ENCODE measurements at regions not wholly inside any gene's neighbourhood (a gene's known extent, or its start where the extent isn't known, plus 50 kb on each side); places are given as distances from the start of the nearest gene placed in this dataset.

DNA sequence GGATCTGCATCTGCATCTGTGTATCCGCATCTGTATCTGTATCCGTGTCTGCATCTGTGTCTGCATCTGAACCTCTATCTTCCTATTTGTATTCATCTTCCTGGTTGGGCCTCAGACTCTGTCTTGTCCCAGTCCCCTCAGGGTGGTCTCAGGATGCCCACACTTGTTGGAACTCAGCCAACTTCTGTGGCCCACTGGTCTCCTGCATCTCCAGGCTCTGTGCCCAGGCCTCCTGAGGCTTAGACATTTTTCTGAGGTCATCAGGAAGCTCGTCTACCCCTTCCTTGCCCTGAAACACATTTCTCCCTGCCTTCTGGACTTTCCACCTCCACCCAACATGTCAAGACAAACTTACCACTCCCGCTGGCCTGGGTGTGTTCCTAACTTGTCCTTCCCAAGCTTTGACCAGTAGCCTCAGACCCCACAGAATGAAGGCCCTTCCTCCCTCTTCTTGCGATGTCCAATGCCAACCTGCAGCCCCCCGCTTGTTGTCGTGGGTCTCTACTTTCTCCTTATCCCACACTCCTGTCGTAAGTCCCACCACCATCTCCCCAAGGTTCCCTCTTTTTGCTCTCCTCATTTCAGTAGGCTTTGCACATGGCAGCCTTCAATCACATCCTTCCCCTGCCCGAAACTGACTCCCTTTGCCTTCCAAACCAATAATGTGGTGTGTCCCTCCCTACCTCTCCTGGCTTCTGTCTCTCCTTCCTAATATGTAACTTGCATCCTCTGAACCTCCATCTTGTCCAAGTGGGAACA lies 176.5 kb downstream of the DLL1 start:
- DNase-seq (ENCODE audit: low spot score), result no peak

DNA sequence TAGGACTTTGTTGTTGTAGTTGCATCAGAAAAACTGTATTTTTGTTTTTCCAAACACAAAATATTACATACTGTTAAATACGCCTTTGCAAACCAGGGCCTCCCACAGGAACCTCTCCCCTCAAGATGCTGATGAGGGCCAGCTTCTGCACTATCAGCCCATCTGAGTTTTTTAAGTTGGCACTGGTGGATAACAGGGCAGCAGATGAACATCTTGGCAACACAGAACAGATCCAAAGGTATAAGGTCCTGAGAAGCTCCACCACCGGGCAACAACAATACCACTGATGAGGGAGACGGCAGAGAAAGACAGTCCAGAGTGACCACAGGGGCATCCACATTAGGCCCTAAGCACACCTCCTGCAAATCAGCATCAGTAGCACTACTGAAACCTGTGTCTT lies 177.7 kb downstream of the DLL1 start:
- no peak for DNase-seq (ENCODE audit: low spot score)

DNA sequence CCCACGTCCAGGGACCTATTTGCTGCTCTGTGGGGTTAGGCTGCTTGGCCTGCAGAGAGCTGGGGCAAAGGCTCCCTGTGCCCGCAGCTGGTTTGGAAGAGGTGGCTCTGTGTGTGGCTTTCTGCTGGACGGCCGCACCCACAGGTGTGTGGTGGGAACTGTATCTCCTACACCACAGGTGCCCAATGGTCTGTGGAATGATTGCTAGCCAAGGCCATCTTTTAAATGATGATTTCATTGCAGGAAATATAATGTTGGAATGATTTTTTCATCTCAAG lies 178.4 kb downstream of the DLL1 start:
- DNase-seq (ENCODE audit: low spot score), result no peak

- no peak for DNase-seq (ENCODE audit: low spot score)
Measured at GRCh38 chr6:170111816-170112582, 178.9 kb downstream of the DLL1 start.

DNA sequence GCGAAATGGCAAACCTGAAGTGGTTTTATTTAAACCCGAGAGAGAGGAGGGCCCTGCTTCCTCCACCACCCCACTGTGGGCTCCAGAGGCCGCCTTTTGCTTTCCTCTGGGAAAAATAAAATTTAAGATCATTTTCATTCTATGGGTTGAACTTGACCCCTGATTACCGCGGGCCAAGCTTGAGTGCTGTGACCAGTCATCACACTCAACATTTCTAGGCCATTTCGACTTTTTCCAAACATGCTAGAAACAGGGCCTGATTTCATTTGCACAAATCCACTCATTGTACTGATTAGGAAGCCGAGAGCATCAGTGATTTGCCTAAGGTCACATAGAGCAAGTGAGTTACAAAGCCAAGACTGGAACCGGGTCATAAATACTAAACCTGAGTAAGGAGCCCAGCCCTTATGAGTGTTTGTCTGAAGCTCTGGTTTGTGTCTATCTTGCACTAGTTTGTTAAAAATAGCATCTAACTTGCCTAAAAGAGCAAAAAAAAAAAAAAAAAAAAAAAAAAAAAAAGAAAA lies 179.7 kb downstream of the DLL1 start:
- DNase-seq (ENCODE audit: low spot score), result no peak

DNA sequence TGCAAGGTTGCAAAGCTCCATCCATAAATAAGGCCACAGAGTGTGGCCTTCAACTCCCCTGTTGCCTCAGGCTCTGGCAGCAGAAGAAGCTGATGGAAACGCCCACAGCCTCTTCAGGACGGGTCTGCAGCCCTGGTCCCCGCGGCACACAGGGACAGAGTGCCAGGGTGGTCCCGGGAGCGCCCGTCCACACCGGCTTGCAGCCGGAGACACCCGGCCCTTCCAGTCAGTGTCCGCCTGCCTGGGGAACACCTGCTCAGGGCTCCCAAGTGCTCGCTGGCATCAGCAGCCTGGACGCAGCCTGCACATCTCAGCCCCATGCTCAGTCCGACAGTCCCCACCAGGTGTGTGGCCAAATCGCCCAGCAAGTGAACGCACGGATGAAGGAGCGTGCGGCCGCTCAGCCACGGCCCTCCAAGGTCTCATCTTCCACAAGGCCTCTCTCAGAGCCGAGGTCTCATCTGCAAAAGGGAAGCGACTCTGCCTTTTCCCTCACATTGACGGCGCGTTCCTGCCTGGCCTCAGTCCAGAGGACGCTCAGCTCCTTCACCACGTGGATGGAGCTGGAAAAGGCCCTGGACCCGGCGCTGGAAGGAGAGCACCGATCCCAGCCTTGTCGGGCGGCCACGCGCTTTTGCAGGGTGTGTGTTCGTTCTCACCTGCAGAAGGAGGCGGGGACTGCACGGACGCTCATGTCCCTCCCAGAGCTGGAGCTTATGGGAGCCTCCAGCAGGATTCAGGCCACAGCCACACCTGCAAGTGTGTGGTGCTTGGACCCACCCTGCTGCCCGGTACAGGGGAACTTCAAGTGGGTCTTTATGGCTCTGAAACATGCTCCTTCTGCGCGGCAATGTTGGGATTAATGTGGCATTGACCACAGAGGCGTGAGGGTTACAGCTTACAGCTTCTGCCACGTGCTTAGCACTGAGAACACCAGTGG lies 180.4 kb downstream of the DLL1 start:
- DNase-seq (ENCODE audit: low spot score), result no peak

DNA sequence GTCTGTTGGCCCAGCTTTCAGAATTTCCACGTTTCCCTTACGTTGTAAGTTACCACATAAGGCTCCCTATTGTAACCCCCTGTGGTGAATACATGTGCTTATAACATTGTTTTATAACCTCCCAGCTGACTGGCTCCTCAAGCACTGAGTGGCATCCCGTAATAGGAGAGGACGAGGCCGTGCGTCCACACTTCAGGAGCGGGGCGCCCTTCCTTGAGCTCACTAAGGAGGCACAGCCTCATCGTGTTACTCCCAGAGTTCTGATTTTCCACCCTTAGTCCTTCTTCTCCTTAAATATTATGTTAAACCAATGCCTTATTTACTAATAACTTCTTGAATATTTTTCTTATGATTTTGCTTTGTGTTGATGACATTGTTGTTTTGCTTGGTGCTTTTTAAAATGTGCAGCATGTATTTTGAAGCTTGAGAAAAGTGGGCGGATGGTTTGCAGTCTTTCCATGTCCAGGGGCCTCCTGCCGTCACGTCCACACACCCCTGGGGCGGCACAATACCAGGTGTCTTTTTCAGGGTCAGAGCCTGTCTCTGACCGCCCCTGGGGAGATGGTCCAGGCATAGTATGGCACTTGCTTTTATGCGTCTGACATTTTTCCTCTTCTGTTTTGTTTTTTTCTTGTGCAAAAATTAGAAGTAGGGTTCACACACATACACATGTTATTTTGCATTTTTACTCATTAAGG lies 181.8 kb downstream of the DLL1 start:
- no peak for DNase-seq (ENCODE audit: low spot score)

DNA sequence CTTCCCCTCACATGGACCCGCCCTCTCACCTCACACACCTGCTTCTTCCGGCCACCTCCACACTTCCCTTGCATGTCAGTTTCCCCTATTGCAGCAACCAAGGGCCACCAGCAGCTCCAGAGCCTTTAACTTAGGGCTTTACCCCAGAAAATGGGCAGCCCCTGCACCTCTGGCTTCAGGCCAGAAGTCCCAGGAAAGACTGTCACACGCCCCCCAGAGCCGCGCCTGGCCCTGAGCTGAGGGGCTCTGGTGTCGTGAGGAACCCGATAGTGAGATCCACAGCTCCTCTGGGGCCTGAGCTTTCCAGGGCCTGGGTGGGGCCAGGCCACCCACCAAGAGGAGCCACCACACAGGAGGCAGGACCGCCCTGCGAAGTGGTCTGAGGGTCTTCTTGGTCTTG lies 182.4 kb downstream of the DLL1 start:
- DNase-seq (ENCODE audit: low spot score), result no peak

- DNase-seq (ENCODE audit: low spot score), result no peak
Measured at GRCh38 chr6:170107606-170108222, 183.2 kb downstream of the DLL1 start.

DNA sequence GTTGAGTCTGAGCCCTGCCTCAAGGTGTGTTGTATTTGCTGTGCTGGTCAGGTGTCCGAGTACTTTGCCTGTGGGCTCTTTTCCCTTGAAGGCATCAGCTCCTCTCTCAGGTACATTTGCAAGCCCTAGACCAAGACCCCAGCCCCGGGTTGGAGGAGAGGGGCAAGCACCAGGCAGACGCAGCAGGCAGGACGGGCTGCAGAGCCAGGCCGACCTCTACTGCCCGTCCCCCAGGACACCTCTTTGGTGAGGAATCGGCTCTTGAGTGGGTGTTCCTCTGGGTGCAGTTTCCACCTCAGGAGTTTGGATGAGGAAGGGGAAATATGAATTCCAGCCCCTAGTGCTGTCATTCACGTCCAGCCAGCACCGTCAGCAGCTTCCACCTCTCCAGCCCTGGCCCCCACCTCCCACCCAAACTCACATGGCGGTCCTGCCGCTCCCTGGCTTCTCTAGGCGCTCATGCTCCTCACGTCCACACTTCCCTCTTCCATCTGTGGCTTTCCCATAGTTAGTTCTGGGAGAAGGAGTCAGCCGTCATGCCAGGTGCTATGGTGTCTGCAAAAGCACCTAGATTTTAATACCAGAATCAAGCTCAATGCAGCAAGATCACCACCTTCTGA lies 183.9 kb downstream of the DLL1 start:
- DNase-seq (ENCODE audit: low spot score), result no peak

GRCh38 chr6:170102582-170103481 lies 188.0 kb downstream of the DLL1 start:
- no peak for DNase-seq (ENCODE audit: low spot score)

DNA sequence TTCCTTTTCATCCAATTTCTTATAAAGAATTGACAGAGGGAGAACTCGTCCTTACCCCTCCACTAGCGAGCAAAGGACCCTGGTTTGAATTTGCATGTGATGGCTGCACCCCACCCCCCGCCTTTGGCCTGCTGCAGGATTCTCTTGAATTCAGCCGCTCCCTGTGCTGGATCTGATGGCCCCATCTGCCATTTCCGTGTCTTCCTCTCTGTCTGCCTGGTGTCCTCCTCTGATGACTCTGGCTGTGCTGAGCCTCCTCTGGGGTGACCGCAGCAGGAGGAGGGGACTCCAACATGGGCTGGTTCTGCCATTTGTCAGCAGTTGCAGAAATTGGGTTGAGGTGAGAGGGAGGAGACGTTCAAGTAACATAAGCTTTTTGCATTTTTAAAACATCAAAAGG lies 188.8 kb downstream of the DLL1 start:
- DNase-seq (ENCODE audit: low spot score), result no peak

- DNase-seq (ENCODE audit: low spot score), result no peak
Measured at GRCh38 chr6:170101281-170102035, 189.4 kb downstream of the DLL1 start.

DNA sequence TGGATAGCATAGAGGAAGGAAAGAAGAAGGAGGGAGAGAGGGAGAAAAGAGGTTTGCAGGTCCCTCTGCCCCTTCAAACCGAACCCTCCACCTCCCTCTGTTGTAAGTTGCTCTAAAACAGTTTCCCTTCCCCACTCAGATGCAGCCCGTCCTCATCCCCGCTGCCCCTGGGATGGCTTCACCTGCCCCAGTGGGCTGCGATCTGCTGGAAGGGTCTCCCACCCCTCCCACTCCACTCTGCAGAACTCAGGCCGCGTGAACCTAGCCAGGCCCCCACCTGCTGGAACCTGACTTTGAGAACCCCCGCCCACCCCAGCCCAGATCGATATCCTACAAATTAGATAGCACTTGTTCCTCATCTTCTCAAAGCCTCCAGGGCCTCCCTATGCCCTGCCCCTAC lies 190.8 kb downstream of the DLL1 start:
- DNase-seq (ENCODE audit: low spot score), result no peak

GRCh38 chr6:170099387-170099786 lies 191.5 kb downstream of the DLL1 start:
- DNase-seq (ENCODE audit: low spot score), result no peak

DNA sequence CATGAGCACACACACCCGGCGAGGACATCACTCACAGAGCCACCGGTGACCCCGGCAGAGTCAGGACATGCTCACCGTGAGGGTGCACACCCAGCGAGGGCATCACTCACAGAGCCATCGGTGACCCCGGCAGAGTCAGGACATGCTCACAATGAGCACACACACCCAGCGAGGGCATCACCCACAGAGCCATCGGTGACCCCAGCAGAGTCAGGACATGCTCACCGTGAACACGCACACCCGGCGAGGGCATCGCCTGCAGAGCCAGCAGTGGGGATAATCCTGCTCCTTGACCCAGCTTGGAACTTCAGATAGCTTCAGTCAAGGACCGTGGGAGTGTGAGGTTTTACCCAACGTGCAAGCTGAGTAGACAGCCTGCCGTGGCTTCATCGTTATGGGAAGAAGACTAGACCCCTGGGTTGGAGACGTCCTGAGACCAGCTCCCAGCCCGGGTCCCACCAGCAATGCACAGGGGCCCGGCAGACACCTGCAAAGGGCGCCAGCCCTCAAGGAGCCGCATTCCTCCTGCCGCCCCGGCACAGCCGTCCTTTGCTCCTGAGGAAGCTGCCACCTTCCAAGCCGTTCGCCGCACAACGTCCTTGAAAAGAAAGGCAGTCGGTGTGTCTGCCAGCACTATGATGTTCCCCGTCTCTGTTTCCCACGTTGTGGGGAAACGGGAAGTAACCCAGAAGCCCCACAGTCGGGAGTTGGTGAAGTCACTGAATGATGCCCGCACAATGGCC lies 192.3 kb downstream of the DLL1 start:
- DNase-seq (ENCODE audit: low spot score), result no peak

GRCh38 chr6:170097505-170098427 lies 193.1 kb downstream of the DLL1 start:
- no peak for DNase-seq (ENCODE audit: low spot score)

Data from AG08396 (cell line).